Mesothelial cell of epicardium (in vitro differentiated cells): ENCODE measurements at regions not wholly inside any gene's neighbourhood (a gene's known extent, or its start where the extent isn't known, plus 50 kb on each side); places are given as distances from the start of the nearest gene placed in this dataset.
"Not testable (repeated sequence)": the region's sequence is repeated elsewhere in the genome, so short reads cannot be mapped to it uniquely, and the experiment has no call there.

Experiments
- DNase-seq, 2 experiments: peaks; one replicate each; pipeline ENCODE4 v3.0.0; 2021; ENCODE audit warnings: low spot score in 2 of 2; ENCODE audit not compliant: unreplicated experiment in 2 of 2
- H3K27ac Mint-ChIP-seq: 2 replicates; pipeline ENCODE4 v1.8.0; 2021; ENCODE audit warnings: mixed read lengths
- H3K27me3 Mint-ChIP-seq: 2 replicates; pipeline ENCODE4 v1.8.0; 2021; ENCODE audit warnings: low read depth, mixed read lengths
- H3K36me3 Mint-ChIP-seq: 2 replicates; pipeline ENCODE4 v1.8.0; 2021; ENCODE audit warnings: mixed read lengths
- H3K4me1 Mint-ChIP-seq: 2 replicates; pipeline ENCODE4 v1.8.0; 2021; ENCODE audit warnings: mixed read lengths
- H3K4me3 Mint-ChIP-seq: 2 replicates; pipeline ENCODE4 v1.8.0; 2021; ENCODE audit warnings: mild to moderate bottlenecking, moderate library complexity, mixed read lengths
- H3K9me3 Mint-ChIP-seq: 2 replicates; pipeline ENCODE4 v1.8.0; 2021; ENCODE audit warnings: mixed read lengths
- CTCF ChIP-seq: fragments of 200-600 bp; sonication (generic); IDR thresholded peaks from one replicate; pipeline ENCODE4 v1.5.0; 2021; ENCODE audit warnings: antibody characterized with exemption; ENCODE audit not compliant: unreplicated experiment

- no peak for TF ChIP-seq CTCF
- H3K36me3 Mint-ChIP-seq, result peaks cover 9% of the 10 kb centered on the region
- no peaks in the 10 kb centered on the region for H3K27me3 Mint-ChIP-seq
- H3K9me3 Mint-ChIP-seq, result peaks cover 9% of the 10 kb centered on the region
- H3K4me3 Mint-ChIP-seq, result no peak overlapping the region
- DNase-seq, result no peak
- H3K27ac Mint-ChIP-seq, result no peak overlapping the region
- peaks cover 15% of the 10 kb centered on the region for H3K4me1 Mint-ChIP-seq
Measured at GRCh38 chr12:42728287-42728686, 138.7 kb upstream of the PRICKLE1 start.

- Mint-ChIP-seq H3K4me1 (peaks cover 10% of the 10 kb centered on the region), H3K27ac (no peak overlapping the region), H3K9me3 (peaks cover 6% of the 10 kb centered on the region), H3K36me3 (peaks cover 9% of the 10 kb centered on the region), H3K4me3 (no peak overlapping the region), H3K27me3 (no peaks in the 10 kb centered on the region)
- TF ChIP-seq CTCF, result no peak
- DNase-seq, result no peak
Measured at GRCh38 chr12:42725809-42726208, 136.3 kb upstream of the PRICKLE1 start.

- Mint-ChIP-seq H3K36me3 (peaks cover 6% of the 10 kb centered on the region), H3K9me3 (peaks cover 27% of the 10 kb centered on the region), H3K4me3 (no peak overlapping the region), H3K27me3 (no peaks in the 10 kb centered on the region), H3K4me1 (no peaks in the 10 kb centered on the region), H3K27ac (peak overlapping the region; percentile 33)
- DNase-seq, result no peak
- TF ChIP-seq CTCF, result no peak
Measured at GRCh38 chr12:42716491-42716891, 126.9 kb upstream of the PRICKLE1 start.

GRCh38 chr12:42713566-42713965, 124.0 kb upstream of the PRICKLE1 start:
- not testable (repeated sequence) for H3K27ac Mint-ChIP-seq, H3K27me3 Mint-ChIP-seq, H3K4me1 Mint-ChIP-seq, H3K4me3 Mint-ChIP-seq, H3K36me3 Mint-ChIP-seq, DNase-seq
- H3K9me3 Mint-ChIP-seq, result peaks cover 46% of the 10 kb centered on the region

GRCh38 chr12:42708374-42708773, 118.8 kb upstream of the PRICKLE1 start:
- H3K27me3 Mint-ChIP-seq, H3K36me3 Mint-ChIP-seq, DNase-seq, H3K4me1 Mint-ChIP-seq, H3K4me3 Mint-ChIP-seq, H3K27ac Mint-ChIP-seq: not testable (repeated sequence)
- peaks cover 33% of the 10 kb centered on the region for H3K9me3 Mint-ChIP-seq

GRCh38 chr12:42707312-42708226, 118.0 kb upstream of the PRICKLE1 start:
- Mint-ChIP-seq H3K27ac (no peak overlapping the region), H3K36me3 (peaks cover 4% of the 10 kb centered on the region), H3K9me3 (peaks cover 27% of the 10 kb centered on the region), H3K27me3 (no peaks in the 10 kb centered on the region), H3K4me3 (no peak overlapping the region), H3K4me1 (peaks cover 2% of the 10 kb centered on the region)
- DNase-seq, result no peak
- TF ChIP-seq CTCF, result no peak
